HuH-7 (cell line): ENCODE measurements at regions not wholly inside any gene's neighbourhood (a gene's known extent, or its start where the extent isn't known, plus 50 kb on each side); places are given as distances from the start of the nearest gene placed in this dataset.
"Not testable (repeated sequence)": the region's sequence is repeated elsewhere in the genome, so short reads cannot be mapped to it uniquely, and the experiment has no call there.

Experiments
- DNase-seq: peaks from one replicate; pipeline ENCODE4 v3.0.0; 2011; ENCODE audit warnings: low spot score

DNA sequence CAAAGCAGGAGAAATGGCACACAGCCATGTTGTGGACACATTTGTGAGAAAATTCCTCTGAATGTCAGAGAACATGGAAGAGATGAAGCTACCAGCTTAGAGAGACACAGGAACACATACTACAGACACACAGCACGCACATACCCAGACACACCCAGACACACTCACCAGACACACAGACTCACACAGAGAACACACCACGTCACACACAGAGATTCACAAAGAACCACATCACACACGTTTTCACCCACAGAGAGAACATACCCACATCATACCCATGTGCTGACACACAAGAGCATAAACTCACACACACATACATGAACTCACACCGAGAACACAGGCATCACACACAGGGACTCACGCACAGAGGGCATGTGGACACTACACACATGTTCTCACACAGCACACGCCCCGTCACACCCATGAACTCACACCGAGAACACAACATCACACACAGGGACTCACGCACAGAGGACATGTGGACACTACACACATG, 124.9 kb downstream of the METRNL start:
- DNase-seq, result no peak

DNA sequence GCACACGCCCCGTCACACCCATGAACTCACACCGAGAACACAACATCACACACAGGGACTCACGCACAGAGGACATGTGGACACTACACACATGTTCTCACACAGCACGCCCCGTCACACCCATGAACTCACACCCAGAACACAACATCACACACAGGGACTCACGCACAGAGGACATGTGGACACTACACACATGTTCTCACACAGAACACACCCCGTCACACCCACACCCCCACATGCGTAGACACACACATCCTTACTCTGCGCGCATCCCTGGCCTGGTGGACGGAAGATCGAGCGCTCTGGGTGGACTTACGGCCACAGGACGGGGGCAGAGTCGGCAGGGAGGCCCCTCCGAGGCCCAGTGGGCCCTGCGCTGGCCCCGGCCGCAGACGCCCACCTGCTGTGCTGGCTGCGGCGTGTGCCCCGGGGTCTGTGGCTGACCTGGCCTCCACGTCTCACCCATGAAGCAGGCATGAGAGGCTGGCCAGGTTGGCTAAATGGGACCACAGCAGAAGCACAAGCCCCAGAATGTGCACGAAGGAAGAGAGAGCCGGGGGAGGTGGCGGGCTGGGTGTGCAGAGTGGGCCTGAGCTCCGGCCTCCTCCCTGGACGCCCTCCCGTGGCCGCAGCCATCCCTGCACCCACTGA, 125.5 kb downstream of the METRNL start:
- DNase-seq, result not testable (repeated sequence)

GRCh38 chr17:83205387-83206035, 126.1 kb downstream of the METRNL start:
- not testable (repeated sequence) for DNase-seq

DNA sequence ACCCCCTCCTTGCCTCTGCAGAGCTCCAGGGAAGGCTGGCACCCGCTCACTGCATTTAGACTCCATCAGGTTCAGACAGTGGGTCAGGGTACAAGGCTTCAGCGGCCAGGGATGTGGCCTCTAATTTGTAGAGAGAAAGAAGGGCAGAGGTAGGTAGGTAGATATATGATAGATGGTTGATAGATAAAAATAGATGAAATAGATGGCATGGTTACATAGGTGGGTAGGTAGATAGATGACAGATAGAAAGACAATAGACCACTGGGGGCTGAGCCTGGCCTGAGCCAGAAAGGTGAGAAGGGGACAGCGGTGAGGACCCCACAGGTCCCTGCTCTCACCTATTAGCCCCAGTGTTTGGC, 126.6 kb downstream of the METRNL start:
- not testable (repeated sequence) for DNase-seq

GRCh38 chr17:83206819-83207588, 127.6 kb downstream of the METRNL start:
- DNase-seq, result not testable (repeated sequence)

- DNase-seq, result not testable (repeated sequence)
Measured at GRCh38 chr17:83247001-83247400, 167.6 kb downstream of the METRNL start.
